GDM1 (cell line): ENCODE measurements at regions not wholly inside any gene's neighbourhood (a gene's known extent, or its start where the extent isn't known, plus 50 kb on each side); places are given as distances from the start of the nearest gene placed in this dataset.
"Not testable (repeated sequence)": the region's sequence is repeated elsewhere in the genome, so short reads cannot be mapped to it uniquely, and the experiment has no call there.

Experiments
- DNase-seq: peaks from one replicate; lab custom pipeline; 2025; lab: John Stamatoyannopoulos, UW

DNA sequence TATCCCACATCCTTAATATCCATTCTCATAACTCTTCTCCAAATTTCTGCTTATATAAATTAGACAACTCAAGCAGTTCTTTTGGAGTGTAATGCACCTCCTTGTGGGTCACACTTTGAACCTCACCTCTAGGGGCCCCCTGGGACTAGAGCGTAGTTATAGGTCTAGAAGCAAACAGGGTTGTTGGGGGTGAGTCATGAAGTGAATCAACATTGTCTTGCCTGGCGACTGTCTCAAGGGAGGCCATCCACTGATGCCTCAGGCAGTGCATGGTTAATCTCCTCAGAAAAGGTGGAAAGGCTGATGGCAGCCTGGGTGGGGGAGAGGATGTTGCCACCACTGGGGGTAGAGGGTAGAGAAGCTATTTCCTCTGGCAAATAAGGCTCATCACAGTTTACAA, 129.1 kb downstream of the TNFRSF21 start:
- DNase-seq = no peak

DNA sequence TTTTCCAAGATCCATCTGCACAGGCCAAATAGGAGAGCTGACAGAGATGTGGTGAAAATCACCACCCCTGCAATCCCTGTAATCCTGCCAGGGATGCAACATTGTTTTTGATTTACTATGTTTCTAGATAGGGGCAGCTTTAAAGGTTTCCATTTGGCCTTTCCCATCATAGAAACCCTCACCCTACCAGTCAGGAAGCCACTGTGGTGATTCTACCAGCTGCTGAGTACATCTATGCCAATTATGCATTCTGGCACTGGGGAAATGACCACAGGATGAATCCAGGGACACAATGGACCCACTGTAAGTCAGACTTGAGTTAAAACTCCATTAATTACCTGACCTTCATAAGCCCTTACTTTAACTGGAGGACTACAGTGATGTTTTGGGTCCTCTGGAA, 130.4 kb downstream of the TNFRSF21 start:
- no peak for DNase-seq

DNA sequence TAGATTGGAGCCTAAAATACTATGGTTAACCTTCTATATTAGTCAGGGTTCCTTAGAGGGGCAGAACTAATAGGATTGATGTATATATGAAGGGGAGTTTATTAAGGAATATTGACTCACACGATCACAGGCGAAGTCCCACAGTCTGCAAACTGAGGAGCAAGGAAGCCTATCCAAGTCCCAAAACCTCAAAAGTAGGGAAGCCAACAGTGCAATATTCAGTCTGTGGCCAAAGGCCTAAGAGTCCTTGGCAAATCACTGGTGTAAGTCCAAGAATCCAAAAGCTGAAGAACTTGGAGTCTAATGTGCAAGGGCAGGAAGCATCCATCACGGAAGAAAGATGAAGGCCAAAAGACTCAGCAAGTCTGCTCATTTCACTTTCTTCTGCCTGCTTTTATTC, 133.5 kb upstream of the ADGRF1 start:
- DNase-seq = no peak

DNA sequence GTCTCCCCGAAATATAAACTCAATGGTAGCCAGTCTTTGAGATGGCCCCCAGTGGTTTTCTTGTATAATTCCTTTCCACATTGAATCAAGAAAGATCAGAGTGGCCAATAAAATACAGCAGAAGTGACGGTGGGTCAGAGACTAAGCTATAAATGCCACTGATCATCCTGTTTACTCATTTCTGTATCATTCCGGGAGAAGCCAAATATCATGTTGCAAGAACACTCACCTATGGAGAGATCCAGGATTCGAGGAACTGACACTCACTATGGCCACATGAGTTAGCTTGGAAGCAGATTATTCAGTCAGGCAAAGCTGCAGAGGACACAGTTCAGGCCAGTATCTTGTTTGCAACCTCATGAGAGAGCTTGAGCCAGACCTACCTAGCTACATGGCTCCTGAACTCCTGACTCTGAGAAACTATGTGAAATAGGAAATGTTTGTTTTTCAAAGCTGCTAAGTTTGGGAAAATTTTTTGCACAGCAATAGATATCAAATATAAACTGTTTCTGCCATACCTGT, 132.4 kb upstream of the ADGRF1 start:
- DNase-seq = no peak

DNA sequence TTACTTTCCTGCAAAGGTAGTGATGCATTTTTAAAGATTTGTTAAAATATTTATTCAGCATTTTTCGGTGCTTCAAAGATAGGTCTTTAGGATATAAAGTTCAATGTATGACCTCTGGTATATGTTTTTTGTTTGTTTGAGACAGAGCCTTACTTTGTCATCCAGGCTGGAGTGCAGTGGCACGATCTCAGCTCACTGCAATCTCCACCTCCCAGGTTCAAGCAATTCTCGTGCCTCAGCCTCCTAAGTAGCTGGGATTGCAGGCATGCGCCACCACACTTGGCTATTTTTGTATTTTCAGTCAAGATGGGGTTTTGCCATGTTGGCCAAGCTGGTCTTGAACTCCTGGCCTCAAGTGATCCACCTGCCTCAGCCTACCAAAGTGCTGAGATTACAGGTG, 131.9 kb upstream of the ADGRF1 start:
- DNase-seq = not testable (repeated sequence)

DNA sequence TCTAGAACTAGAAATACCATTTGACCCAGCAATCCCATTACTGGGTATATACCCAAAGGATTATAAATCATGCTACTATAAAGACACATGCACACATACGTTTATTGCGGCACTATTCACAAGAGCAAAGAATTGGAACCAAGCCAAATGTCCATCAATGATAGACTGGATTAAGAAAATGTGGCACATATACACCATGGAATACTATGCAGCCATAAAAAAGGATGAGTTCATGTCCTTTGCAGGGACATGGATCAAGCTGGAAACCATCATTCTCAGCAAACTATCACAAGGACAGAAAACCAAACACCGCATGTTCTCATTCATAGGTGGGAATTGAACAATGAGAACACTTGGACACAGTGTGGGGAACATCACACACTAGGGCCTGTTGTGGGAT, 131.0 kb upstream of the ADGRF1 start:
- not testable (repeated sequence) for DNase-seq

DNA sequence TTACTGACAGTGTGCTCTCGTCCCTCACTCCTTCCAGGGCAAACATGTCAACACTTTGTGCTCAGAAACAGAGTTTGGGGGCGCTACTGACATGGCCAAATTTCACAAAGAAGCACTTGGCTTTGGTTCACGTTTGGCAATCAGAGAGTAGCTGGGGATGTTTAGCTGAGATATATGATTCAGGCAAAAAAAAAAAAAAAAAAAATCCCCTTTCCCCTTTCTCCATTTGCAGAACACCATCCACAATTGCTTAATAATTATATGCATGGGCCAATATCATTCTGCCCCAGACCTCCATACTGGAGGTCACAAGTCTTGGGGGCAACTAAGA, 128.4 kb upstream of the ADGRF1 start:
- no peak for DNase-seq

DNA sequence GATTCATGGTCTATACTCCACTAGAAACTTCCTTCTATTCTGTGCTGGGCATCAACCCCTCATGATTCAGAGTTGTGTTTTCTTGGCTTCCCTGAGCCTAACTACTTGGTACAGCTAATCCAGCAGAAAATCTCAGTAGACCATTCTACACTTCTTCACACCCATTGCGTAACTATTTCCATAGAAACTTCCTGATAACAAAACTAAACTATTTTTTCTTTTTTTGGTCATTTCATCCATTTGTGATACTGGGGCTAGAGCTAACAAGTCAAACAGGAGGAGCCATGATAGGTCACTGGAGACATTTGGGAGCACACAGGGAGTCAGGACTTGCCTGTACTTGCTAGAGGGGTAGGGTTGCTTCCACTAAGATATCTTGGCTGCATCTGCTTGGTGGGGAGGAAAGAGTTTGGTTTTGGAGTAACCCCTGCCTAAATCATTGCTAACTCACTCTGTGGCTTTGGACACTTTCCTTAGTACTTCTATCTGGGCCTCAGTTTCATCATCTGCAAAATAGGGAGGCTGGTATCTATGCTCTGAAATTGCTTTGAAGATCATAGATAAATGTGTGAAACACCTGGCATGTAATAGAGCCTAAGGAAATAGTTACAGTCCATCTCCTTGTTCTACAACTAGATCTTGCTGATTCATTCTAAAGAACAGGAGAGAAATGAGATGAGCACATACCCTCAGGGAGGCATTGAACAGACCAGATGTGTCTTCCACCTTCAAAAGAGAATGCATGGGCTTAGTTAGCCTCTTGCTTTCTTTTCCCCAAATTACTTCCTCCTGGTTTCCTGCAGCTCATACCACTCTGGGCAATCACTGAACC, 127.9 kb upstream of the ADGRF1 start:
- DNase-seq = no peak

DNA sequence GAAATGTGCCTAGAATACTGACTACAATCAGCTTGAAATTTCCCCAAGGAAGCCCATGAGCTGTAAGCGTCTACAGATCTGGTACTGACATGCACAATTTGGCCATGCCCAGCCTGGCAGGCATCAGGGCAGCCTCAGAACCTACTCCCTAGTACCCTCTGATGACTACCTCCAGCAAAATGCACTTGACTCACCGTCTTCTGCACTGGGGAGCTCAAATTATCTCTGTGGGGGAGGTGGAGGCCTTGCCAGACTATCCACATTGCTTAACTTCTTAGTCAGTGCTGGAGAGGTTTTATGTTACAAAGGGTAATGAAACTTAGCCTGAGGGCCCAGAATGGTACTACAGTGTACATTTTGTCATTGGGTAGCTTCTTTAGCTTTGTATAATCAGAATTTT, 126.0 kb upstream of the ADGRF1 start:
- no peak for DNase-seq

DNA sequence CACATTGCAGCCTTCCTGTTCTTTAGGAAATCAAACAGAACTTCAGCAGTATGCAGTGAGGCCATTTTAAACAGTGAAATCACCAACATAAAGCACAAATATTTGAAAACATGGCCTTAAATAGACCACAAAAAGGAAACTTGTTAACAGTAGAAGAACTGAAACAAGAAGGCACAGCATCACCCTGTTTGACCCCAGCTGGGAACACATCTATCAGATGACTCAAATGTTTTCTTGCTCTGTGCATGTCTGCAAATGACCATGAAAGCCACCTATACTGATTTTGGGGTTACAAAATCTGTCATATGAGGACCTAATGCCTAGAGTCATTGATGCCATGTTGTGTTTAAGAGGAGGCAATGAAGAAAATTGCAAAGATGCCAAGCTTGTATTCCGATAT, 123.8 kb upstream of the ADGRF1 start:
- DNase-seq = no peak

DNA sequence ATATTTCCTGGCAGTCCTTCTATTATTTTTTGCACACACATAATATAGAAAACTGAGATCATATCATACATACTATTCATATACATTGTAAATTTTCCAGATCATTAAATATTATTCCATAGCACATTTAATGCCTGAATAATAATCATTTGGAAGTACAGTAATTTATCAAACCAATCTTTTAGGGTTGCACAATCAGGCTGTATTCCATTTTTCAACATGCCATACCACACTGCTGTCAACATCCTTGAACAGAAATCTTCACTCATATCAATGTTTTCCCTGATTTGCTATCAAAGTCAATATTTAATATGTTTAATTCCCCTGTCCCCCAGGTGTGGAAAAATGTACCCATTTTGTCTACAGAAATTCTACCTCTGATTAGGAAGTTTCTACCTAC, 122.7 kb upstream of the ADGRF1 start:
- no peak for DNase-seq

DNA sequence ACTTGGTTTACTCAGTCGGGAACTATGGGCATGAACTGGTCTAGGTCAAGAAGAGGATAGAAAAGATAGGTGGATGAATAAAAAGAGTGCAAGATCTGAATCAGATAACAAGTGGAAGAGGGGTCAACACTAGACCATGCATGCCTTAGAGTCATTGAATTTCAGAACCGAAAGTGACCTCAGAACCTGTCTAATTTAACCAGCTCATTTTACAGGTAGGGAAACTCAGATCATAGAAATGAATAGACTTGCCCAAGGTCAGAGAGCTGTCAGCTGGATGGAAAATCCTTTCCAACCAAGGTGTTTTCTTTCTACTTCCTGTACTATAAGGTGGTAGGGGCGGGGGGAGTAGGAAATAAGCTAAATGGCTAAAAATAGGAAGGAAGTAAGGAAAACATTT, 121.4 kb upstream of the ADGRF1 start:
- no peak for DNase-seq

DNA sequence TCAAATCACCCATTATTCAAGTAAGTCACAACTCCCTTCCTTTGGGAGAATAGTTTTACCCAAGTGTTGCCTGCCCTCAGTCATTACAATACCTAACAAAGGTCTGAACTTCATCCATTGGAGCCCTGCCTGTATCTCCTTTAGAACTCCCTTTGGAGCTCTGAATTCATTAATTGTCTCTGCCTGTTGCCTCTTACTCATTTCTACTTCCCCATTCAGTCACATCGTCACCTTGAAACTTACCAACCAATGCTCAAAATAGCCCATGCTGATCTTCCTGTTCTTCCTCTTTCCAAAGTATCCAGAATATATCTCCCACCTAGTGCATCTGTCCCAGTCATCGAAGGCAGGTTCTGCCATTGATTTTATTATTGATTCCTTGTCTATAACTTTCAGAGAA, 120.7 kb upstream of the ADGRF1 start:
- DNase-seq = peak; percentile 2

DNA sequence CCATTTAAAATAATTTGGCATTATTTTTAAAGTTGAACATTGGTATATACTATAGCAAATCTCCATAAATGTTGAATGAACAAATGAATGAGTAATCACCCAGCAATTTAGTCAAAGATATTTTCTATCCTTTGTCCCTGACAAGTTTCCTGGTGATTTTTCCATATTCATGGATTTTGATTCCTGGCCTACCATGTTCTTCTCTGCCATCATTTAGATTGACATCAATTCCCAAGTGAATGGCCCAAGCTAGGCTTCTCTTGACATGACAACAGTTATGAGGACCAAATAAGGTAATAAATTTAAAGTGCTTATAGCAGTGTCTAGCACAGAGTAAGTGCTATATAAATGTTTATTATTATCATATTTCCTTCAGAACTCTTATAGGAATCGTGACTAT, 120.1 kb upstream of the ADGRF1 start:
- no peak for DNase-seq

DNA sequence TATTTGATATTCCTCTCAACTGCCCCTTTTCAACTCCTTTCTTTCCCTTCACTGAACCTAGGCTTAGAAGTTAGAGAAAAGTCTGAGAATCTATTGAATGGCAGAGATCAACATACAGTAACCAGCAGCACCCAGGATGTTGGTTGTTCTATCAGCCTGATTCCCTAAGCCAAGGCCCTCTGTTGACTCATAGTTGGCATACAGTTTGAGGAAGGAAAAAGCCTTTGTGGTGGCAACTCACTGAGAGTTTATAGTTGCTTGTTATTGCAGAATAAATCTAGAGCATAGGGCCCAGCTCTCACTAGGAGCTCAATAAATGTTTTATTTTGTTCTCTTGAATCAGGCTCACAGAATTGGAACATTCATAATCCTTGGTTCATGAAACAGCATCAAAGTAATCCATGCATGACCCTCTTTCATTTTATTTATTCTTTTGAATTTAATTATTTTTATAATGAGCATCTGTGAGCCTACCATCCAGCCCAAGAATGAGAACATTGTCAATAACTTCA, 119.1 kb upstream of the ADGRF1 start:
- DNase-seq = no peak

DNA sequence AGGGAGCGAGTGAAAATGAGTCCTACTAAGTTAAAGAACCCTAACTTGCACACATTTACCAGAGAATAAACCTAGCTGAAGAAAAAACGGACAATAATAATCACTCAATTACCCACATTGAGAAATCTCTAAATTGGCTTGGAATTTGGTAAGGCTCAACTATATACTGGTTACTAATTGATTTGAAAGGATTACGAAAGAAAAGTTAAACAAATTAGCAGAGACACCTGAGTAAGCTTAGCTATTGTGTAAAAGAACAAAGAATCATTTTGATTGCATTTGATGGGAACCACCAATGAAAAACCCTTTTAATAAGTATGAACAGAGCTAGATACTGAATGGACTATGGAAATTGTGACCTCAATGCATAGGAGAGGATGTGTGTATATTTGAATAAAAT, 118.6 kb upstream of the ADGRF1 start:
- no peak for DNase-seq

DNA sequence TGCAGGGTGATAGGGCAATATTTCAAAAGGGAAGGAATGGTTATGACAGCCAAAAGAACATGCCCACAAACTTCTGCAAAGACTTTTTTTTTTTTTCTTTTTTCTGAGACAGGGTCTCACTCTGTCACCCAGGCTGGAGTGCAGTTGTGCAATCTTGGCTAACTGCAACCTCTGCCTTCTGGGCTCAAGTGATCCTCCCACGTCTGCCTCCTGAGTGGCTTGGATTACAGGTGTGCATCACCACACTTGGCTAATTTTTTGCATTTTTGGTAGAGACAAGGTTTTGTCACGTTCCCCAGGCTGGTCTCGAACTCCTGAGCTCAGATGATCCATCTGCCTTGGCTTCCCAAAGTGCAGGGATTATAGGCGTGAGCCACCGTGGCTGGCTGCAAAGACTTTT, 117.6 kb upstream of the ADGRF1 start:
- DNase-seq = no peak

DNA sequence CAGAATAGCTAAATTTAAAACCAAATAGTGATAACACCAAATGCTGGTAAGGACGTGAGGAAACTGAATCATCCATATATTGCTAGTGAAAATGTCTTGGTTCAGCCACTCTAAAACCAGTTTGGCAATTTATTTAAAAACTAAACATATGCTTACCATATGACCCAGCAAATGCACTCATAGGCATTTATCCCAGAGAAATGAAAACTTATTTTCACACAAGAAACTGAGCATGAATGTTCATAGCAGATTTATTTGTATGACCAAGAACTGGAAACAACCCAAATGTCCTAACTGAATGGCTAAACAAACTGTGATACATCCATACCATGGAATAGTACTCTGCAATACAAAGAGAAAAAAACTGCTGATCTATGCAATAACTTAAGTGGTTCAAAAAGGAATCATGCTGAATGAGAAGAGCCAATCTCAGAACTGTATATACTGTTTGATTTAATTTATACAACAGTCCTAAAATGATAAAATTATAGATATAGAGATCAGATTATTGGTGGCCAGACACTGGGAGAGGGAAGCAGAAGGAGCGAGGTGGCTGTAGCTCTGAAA, 115.6 kb upstream of the ADGRF1 start:
- DNase-seq = no peak

DNA sequence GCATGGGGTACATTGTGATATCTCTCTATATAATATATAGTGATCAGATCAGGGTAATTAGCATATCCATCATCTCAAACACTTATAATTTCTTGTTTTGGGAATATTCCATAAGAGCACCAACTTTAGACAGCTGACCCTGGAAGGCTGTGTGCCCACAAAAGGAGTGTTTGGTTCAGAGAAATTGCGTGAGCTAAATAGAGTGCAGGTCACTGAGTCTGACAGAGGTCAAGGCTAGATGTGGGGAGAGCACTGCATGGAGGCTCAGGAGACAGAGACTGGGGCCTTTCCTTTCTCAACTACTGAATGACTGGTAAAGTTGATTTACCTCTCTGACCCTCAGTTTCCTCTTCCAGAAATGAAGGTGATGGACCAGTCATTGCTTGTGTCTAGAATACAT, 114.9 kb upstream of the ADGRF1 start:
- DNase-seq = no peak

DNA sequence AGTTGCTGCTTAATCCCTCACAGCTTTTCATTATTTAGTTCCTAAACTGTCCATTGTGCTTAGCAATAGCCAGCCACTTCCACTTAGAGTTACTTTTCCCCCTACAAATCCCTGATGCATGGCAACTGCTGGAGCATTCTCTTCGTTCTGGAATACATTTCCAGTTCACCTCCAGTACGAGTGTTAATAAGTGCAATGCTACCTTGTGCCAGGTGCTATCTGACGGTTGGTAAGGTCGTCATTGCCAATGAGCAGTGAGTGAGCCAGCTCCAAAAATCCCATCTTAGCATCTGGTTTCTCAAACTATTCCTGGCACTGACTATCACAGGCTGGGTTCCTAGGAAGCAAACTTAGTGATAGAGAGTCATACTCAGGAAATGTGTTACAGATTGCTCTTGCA, 114.1 kb upstream of the ADGRF1 start:
- DNase-seq = no peak

DNA sequence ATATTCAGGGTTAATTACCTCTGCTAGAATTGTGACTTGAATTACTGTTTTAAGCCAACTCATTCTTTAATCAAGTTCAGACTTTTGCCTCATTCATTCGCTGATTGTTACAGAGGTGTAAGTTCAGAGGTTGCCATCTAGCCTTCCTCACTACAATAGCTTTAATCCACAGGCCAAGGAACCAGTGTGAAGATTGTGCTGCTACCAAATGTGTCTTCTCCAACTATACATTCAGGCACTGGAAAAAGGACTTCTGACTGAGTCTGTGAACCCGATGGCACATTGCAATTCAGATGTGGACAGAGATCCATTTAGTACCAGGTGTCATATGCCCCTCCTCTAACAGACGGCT, 111.2 kb upstream of the ADGRF1 start:
- DNase-seq = no peak

DNA sequence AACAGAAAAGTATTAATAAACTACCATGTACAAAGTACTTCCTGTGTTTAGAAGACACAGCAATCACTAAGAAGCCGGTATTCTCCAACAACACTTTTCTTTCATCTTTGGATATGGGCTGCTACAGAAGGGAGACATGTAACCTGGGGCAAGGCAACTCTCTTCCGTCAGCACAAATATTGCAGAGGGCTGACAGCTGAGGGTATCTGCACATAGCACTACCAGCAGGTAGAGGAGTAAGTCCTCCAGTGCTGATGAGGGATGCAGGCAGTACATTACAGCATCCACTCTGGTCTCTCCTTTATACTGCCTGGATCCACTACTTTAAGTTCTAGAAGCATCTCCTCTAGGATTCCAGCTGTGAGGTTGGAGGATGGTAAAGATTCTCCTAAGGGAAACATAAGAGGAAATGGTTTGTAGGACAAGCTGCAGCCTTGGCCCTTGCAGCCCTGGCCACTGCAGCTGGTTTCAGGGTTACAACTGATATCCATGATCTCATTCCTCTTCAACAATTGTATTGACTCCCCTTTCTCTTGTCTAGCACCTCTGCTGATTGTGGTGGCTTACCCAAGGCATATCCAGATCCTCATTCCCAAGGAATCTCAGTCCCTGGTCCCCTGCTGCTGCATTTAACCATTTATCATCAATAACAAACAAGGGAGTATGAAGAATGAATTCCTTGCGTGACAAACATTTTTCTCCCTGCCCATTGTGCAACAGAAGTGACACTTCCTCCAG, 110.7 kb upstream of the ADGRF1 start:
- DNase-seq = no peak

DNA sequence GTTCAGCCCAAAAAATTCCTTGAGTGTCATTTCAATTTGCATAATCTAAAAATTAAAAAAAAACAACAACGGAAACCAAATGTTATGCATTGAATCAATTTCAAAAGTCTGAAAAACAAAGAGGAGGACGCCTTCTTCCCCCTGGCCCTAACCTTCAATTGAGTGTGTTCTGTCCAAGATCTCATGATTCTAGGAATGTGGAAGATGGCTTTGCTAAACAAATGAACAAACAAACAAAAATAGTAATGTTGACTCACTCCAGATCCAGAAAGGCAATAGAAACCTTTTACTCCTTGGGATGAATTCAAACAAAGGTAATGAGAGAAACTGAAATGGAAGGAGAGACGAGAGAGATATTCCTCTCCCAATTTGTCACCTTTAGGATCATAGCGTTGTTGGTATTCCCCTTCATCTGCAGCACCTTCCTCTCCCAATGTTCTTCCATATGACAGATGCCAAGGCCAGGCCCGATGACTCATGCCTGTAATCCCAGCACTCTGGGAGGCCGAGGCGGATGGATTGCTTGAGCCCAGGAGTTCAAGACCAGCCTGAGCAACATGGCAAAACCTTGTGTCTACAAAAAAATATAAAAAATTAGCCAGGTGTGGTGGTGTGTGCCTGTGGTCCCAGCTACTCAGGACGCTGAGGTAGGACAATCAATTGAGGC, 109.2 kb upstream of the ADGRF1 start:
- no peak for DNase-seq
